ENCODE measurements at regions not wholly inside any gene's neighbourhood (a gene's known extent, or its start where the extent isn't known, plus 50 kb on each side); places are given as distances from the start of the nearest gene placed in this dataset.

- TF ChIP-seq, protein P1, sequence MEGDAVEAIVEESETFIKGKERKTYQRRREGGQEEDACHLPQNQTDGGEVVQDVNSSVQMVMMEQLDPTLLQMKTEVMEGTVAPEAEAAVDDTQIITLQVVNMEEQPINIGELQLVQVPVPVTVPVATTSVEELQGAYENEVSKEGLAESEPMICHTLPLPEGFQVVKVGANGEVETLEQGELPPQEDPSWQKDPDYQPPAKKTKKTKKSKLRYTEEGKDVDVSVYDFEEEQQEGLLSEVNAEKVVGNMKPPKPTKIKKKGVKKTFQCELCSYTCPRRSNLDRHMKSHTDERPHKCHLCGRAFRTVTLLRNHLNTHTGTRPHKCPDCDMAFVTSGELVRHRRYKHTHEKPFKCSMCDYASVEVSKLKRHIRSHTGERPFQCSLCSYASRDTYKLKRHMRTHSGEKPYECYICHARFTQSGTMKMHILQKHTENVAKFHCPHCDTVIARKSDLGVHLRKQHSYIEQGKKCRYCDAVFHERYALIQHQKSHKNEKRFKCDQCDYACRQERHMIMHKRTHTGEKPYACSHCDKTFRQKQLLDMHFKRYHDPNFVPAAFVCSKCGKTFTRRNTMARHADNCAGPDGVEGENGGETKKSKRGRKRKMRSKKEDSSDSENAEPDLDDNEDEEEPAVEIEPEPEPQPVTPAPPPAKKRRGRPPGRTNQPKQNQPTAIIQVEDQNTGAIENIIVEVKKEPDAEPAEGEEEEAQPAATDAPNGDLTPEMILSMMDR (IDR thresholded peaks at IDR 0.05): no peak
- TF ChIP-seq POLR2A (IDR thresholded peaks at IDR 0.05): no peak
- no peak for TF ChIP-seq EP300 (IDR thresholded peaks at IDR 0.05)
Measured at GRCh38 chr14:95811813-95812212, 64.8 kb upstream of the TUNAR start.
